22Rv1 (cell line): ENCODE measurements at regions not wholly inside any gene's neighbourhood (a gene's known extent, or its start where the extent isn't known, plus 50 kb on each side); places are given as distances from the start of the nearest gene placed in this dataset.

ENCODE experiments used
- CTCF ChIP-seq: fragments of 450-650 bp; IDR thresholded peaks from 2 replicates; pipeline ENCODE4 v1.5.1; 2017; ENCODE audit warnings: mild to moderate bottlenecking
- ZFX ChIP-seq: fragments of 450-650 bp; IDR thresholded peaks from 2 replicates; pipeline ENCODE4 v1.6.1; 2017; ENCODE audit warnings: antibody characterized with exemption, borderline replicate concordance

- no peak for TF ChIP-seq CTCF
- no peak for TF ChIP-seq ZFX
Observed at GRCh38 chr11:104320956-104321355, 157.0 kb upstream of the PDGFD start.
